Stromal cell of bone marrow (primary cell): ENCODE measurements at regions not wholly inside any gene's neighbourhood (a gene's known extent, or its start where the extent isn't known, plus 50 kb on each side); places are given as distances from the start of the nearest gene placed in this dataset.
"Not testable (repeated sequence)": the region's sequence is repeated elsewhere in the genome, so short reads cannot be mapped to it uniquely, and the experiment has no call there.

Experiments used
- DNase-seq: peaks from one replicate; pipeline ENCODE4 v3.0.0-alpha.2; 2012; ENCODE audit warnings: low read depth

DNA sequence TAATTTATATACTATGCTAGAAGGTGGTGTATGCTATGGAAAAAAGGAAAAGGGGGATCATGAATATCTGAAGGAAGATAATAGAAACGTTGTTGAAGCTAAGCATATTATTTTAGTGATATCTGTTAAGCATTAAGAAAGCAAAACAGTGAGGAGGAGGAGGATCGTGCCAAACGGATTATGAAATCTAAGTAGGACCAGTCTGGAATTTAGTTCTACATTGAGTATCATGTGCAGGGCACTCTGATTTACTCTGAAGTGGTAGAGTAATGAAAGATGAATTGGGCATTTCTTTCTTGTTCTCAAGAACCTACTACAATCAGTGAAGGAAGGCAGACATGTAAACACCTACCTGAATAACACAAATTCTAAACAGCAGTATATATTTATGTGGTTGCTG, 195.3 kb downstream of the CYB561 start:
- DNase-seq = no peak

DNA sequence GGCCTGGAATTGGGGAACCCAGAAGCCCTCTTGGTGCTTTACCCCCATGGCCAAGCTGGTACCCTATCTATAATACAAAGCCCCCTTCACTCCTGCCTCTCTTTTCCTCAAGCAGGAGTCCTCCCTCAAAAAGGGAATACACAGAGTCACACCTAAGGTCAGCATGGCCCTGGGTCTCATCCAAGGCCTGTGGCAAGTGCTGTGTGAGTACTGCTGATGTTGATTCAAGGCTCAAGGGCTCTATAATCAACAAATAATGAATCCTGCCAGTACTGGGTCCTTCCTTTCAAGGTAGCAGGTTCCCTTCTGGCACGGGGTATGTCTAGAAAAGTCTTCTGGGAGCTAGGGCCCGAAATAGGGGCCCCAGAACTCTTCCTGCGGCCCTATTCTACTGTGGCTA, 187.3 kb downstream of the CYB561 start:
- DNase-seq = no peak

- no peak for DNase-seq
Observed at GRCh38 chr17:63262751-63263476, 183.2 kb downstream of the CYB561 start.

DNA sequence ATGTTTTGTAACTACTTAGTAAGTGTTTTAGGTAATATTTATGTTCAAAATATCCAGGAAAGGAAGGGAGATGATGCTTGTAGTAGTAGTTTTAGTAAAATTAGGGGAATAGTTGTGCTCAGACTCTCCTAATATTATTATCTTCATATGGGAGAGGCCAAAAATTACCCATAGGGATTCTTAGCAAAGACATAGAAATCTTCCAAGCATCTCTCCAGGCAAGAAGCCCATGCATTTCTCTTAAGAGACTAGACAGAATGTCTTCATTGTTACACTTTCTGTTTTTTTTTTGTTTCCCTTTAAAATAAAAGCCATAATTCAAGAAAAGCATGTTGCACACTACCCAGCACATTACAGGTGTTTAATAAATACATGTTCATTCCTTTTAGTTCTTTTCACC, 180.6 kb downstream of the CYB561 start:
- DNase-seq = no peak

DNA sequence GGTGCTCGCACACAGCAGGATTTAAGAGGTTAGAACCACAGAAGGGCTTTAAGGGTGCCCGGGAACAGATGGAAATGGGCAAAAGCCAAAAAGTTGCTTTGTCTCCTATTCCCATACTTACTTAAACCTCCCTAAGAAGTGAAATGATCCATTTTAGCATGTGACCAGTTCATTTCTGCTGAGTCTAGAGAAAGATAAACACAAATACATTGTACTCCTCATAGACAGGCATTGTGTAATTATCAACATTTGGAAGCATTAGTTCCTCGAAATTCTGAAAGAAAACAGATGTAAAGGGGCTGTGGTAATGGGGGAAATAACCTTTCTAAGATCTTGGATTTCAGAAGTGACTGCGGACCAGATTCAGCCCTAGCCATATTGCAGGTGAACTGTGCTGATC, 178.3 kb downstream of the CYB561 start:
- no peak for DNase-seq

DNA sequence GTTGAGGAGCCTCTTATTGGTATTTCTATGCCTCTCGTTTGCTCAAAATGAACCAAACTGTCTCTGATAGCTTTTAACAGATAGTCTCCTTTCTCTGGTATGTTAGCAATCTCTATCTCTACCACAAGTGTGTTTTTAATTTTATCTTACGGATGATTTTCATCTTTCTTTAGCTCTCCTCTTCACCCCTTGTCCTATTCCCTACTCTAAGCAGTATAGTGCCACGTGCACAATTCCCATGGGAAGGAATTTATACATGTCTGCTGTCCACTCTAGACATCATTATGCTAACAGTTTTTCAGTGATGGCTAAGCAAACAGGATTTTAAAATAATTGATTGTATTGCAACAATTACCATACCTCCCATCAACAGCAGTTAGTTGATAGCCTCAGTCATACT, 177.3 kb downstream of the CYB561 start:
- no peak for DNase-seq

DNA sequence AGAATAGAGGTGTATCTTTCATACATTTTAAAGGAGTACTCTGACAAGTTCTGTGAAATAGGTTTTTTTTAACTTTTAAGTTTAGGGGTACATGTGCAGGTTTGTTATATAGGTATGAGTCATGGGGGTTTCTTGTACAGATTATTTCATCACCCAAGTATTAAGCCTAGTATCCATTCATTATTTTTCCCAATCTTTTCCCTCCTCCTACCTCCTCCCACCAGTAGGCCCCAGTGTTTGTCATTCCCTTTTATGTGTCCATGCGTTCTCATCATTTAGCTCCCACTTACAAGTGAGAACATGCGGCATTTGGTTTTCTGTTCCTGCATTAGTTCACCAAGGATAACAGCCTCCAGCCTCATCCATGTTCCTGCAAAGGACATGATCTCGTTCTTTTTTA, 175.5 kb downstream of the CYB561 start:
- DNase-seq = no peak

- peak; percentile 81 for DNase-seq
Observed at GRCh38 chr17:63274146-63274545, 172.0 kb downstream of the CYB561 start.

DNA sequence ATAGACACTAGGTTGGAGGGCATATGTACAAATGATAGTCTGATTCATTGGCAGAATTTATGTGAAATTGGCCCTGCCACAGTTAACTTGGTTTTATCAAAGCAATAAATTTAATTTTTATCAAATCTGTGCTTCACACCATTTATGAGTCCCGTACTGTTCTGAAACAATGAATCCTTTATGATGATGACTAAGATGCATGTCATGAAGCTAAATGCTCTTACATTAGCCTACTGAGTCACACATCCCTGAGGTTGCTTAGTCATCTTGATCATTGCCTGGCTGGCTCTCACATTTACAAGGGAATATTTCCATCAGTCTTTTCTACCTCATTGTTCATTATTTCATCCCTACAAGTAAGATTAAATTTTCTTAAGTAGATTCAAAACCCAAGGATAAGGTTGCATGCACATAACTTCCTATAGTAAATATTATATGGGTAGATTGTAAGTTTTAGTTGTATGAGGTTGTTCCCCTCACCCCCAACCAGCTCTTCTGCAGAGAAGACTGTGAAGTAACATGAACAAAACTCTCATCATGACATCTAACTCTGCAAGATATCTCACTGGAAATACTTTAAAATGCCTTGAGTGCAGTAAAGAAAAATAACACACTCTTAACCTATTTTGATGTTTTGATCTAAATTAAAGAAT, 170.7 kb downstream of the CYB561 start:
- DNase-seq = peak; percentile 95

- peak; percentile 66 for DNase-seq
Observed at GRCh38 chr17:63275971-63276745, 169.9 kb downstream of the CYB561 start.

DNA sequence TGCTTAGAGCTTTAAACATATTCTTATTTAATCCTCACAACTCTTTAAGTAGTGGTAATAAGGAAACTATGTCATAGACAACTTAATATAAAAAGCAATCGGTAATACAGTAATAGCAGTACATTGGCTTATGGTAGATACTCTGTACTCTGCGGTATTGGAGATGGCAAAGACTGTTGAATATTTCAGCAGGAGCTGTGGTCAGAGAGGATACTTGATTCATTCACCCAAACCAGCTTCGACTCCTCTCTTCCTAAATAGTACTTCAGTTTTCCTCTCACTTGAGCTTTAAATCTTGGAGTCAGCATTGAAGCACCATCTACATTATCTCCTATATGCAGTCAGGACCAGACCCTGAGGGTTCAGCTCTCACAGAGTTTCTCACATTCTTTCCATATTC, 169.3 kb downstream of the CYB561 start:
- no peak for DNase-seq

DNA sequence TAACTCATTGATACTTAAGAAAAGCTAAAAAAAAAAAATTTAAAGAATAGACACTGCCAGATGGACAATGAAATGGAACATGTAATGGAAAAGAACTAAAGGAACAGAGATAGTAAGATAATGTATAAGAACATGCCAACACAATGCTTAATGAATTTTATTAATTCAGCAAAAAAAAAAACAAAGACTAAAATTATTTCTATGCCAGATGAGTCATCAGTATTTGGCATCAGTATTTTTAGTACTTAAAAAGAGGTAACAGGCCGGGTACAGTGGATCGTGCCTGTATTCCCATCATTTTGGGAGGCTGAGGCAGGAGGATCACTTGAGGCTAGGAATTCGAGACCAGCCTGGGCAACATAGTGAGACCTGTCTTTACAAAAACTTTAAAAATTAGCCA, 168.5 kb downstream of the CYB561 start:
- DNase-seq = no peak

- DNase-seq = no peak
Observed at GRCh38 chr17:63278728-63279442, 167.2 kb downstream of the CYB561 start.

GRCh38 chr17:63279498-63280230, 166.4 kb downstream of the CYB561 start:
- peak; percentile 75 for DNase-seq

DNA sequence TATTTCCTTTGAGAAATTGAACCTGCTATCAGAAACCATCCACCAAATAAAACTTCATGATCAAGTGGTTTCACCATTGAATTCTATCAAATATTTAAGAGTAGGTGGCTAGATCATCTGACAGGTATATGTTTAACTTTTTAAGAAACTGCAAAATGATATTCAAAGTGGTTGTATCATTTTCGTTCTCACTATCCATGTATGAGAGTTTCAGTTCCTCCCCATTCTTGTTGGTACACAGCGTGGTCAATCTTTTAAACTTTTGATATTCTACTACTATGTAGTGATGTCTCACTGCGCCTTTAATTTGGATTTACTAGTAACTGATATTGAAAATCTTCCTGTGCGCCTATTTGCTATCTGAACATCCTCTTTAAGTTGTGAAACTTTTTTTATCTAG, 163.7 kb downstream of the CYB561 start:
- DNase-seq = no peak

DNA sequence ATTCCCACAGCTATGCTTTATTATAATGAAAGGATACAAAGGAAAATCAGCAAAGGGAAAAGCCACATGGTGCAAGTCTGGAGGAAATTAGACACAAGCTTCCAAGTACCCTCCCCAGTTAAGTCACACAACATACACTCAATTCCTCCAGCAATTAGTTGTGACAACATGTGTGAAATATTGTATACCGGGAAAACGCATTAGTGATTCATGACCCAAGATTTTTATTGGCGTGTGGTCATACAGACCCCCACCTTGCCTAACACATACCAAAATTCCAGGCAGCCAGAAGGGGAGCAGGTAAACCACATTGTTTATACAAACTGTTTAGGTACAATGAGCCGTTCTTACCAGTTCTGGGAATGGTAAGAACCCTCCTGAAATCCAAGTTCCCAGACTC, 160.6 kb downstream of the CYB561 start:
- no peak for DNase-seq

GRCh38 chr17:63286254-63286653, 159.9 kb downstream of the CYB561 start:
- no peak for DNase-seq

GRCh38 chr17:63287006-63287405, 159.1 kb downstream of the CYB561 start:
- DNase-seq = not testable (repeated sequence)

GRCh38 chr17:63289931-63290330, 156.2 kb downstream of the CYB561 start:
- DNase-seq = no peak

GRCh38 chr17:63290351-63290750, 155.8 kb downstream of the CYB561 start:
- no peak for DNase-seq

GRCh38 chr17:63290784-63291183, 155.3 kb downstream of the CYB561 start:
- no peak for DNase-seq

- DNase-seq = no peak
Observed at GRCh38 chr17:63291258-63291657, 154.8 kb downstream of the CYB561 start.
